IPS DF 4.7 (cell line): ENCODE measurements at regions not wholly inside any gene's neighbourhood (a gene's known extent, or its start where the extent isn't known, plus 50 kb on each side); places are given as distances from the start of the nearest gene placed in this dataset.

ENCODE experiments used
- DNase-seq: peaks from one replicate; pipeline ENCODE4 v3.0.0-alpha.2; 2013; ENCODE audit warnings: low spot score; ENCODE audit errors: extremely low read depth

GRCh38 chr2:150019063-150019462 lies 431.5 kb upstream of the MMADHC start:
- DNase-seq: no peak

- DNase-seq: no peak
Observed at GRCh38 chr2:150012986-150013385, 425.4 kb upstream of the MMADHC start.

- no peak for DNase-seq
Observed at GRCh38 chr2:150011161-150011730, 423.7 kb upstream of the MMADHC start.

GRCh38 chr2:150008901-150009300 lies 421.3 kb upstream of the MMADHC start:
- no peak for DNase-seq

GRCh38 chr2:150007815-150008430 lies 420.3 kb upstream of the MMADHC start:
- DNase-seq: no peak

- DNase-seq: no peak
Observed at GRCh38 chr2:150006591-150006990, 419.0 kb upstream of the MMADHC start.

GRCh38 chr2:150003544-150003943 lies 416.0 kb upstream of the MMADHC start:
- no peak for DNase-seq

GRCh38 chr2:150001788-150002187 lies 414.2 kb upstream of the MMADHC start:
- no peak for DNase-seq

- DNase-seq: no peak
Observed at GRCh38 chr2:149996901-149997300, 409.3 kb upstream of the MMADHC start.

GRCh38 chr2:149994057-149994728 lies 406.6 kb upstream of the MMADHC start:
- DNase-seq: no peak

- DNase-seq: no peak
Observed at GRCh38 chr2:149993316-149993715, 405.7 kb upstream of the MMADHC start.

- DNase-seq: no peak
Observed at GRCh38 chr2:149991576-149991975, 404.0 kb upstream of the MMADHC start.

GRCh38 chr2:149990965-149991364 lies 403.4 kb upstream of the MMADHC start:
- no peak for DNase-seq

- no peak for DNase-seq
Observed at GRCh38 chr2:149989447-149990063, 402.0 kb upstream of the MMADHC start.

- no peak for DNase-seq
Observed at GRCh38 chr2:149988361-149988760, 400.8 kb upstream of the MMADHC start.

GRCh38 chr2:149986861-149987260 lies 399.3 kb upstream of the MMADHC start:
- DNase-seq: no peak

GRCh38 chr2:149984311-149984710 lies 396.7 kb upstream of the MMADHC start:
- DNase-seq: no peak

GRCh38 chr2:149972066-149972465 lies 384.5 kb upstream of the MMADHC start:
- no peak for DNase-seq

- no peak for DNase-seq
Observed at GRCh38 chr2:149954981-149955600, 367.5 kb upstream of the MMADHC start.

GRCh38 chr2:149953627-149954026 lies 366.1 kb upstream of the MMADHC start:
- no peak for DNase-seq

GRCh38 chr2:149931486-149931885 lies 343.9 kb upstream of the MMADHC start:
- DNase-seq: no peak

GRCh38 chr2:149928011-149928410 lies 340.4 kb upstream of the MMADHC start:
- no peak for DNase-seq
